PC-9 (cell line): ENCODE measurements at regions not wholly inside any gene's neighbourhood (a gene's known extent, or its start where the extent isn't known, plus 50 kb on each side); places are given as distances from the start of the nearest gene placed in this dataset.

Source experiments
- BruUV-seq: library from RNA; stranded (reverse); fragments of 400-500 nt; replicated peaks from 2 replicates; lab custom pipeline; 2021; lab: Mats Ljungman, UMichigan
- CTCF ChIA-PET: fragments of 300-600 bp; sonication (Branson Sonifier 250); formaldehyde crosslinking; loops from one replicate; lab custom pipeline; 2022; ENCODE audit warnings: antibody characterized with exemption; lab: Charles Lee
- POLR2A ChIA-PET: fragments of 300-600 bp; sonication (Branson Sonifier 250); formaldehyde crosslinking; loops from one replicate; lab custom pipeline; 2022; ENCODE audit warnings: antibody characterized with exemption; ENCODE audit not compliant: unreplicated experiment; lab: Charles Lee
- DNase-seq, 2 experiments: peaks; one replicate each; pipeline versions ENCODE4 v3.0.0 to v3.0.0-alpha.2; 2015 to 2022; ENCODE audit warnings: mixed read lengths in 1 of 2
- H2AFZ ChIP-seq: fragments of 200-600 bp; sonication (generic); 2 replicates; pipeline ENCODE4 v1.8.1; 2017; ENCODE audit warnings: antibody characterized with exemption
- H3F3A ChIP-seq: fragments of 200-600 bp; sonication (generic); 2 replicates; pipeline ENCODE4 v1.8.1; 2017; ENCODE audit warnings: antibody characterized with exemption, mild to moderate bottlenecking, low read depth; ENCODE audit not compliant: insufficient read depth
- H3K27ac ChIP-seq: fragments of 200-600 bp; sonication (generic); 2 replicates; pipeline ENCODE4 v1.6.1; 2016; ENCODE audit warnings: mixed run types
- H3K27me3 ChIP-seq: fragments of 200-600 bp; sonication (generic); 2 replicates; pipeline ENCODE4 v1.6.1; 2016; ENCODE audit warnings: low read depth, mixed run types; ENCODE audit not compliant: insufficient read depth
- H3K36me3 ChIP-seq: fragments of 200-600 bp; sonication (generic); 2 replicates; pipeline ENCODE4 v1.6.1; 2016; ENCODE audit warnings: low read depth, mixed run types
- H3K4me1 ChIP-seq: fragments of 200-600 bp; sonication (generic); replicated peaks from 2 replicates; pipeline ENCODE4 v1.6.1; 2016; ENCODE audit warnings: mixed run types; ENCODE audit not compliant: insufficient read depth
- H3K4me2 ChIP-seq: fragments of 200-600 bp; sonication (generic); 2 replicates; pipeline ENCODE4 v1.6.1; 2017; ENCODE audit warnings: mixed run types
- H3K4me3 ChIP-seq: fragments of 200-600 bp; sonication (generic); 2 replicates; pipeline ENCODE4 v1.6.1; 2016; ENCODE audit warnings: mixed run types
- H3K79me2 ChIP-seq: fragments of 200-600 bp; sonication (generic); 2 replicates; pipeline ENCODE4 v1.6.1; 2017; ENCODE audit warnings: low read depth, mixed run types
- H3K9me2 ChIP-seq: fragments of 200-600 bp; sonication (generic); 2 replicates; pipeline ENCODE4 v1.8.1; 2017; ENCODE audit warnings: mild to moderate bottlenecking; ENCODE audit not compliant: insufficient read depth
- H3K9me3 ChIP-seq: fragments of 200-600 bp; sonication (generic); 2 replicates; pipeline ENCODE4 v1.8.1; 2016; ENCODE audit warnings: low read depth; ENCODE audit not compliant: insufficient read depth
- H4K20me1 ChIP-seq: fragments of 200-600 bp; sonication (generic); 2 replicates; pipeline ENCODE4 v1.8.1; 2017; ENCODE audit not compliant: insufficient read depth
- CTCF ChIP-seq: fragments of 200-600 bp; sonication (generic); conservative IDR thresholded peaks from 2 replicates; pipeline ENCODE4 v1.6.1; 2017; ENCODE audit warnings: mixed run types, antibody characterized with exemption, mild to moderate bottlenecking, moderate library complexity
- EZH2 ChIP-seq: fragments of 200-600 bp; sonication (generic); IDR thresholded peaks from 2 replicates; pipeline ENCODE4 v1.8.0; 2017; ENCODE audit warnings: antibody characterized with exemption, low read depth
- intact Hi-C: fragments of 100-400 bp; cut with micrococcal nuclease; formaldehyde crosslinking; loops from one replicate; pipeline ENCODE4 v1.10.0; 2022; ENCODE audit not compliant: unreplicated experiment

GRCh38 chr9:79473704-79474103 is 98.1 kb upstream of the TLE4 start:
- H3K27ac ChIP-seq = no peak overlapping the region
- CTCF ChIA-PET = no interaction called here
- TF ChIP-seq EZH2 (no peak), CTCF (no peak)
- POLR2A ChIA-PET = no interaction called here
- no peaks in the 10 kb centered on the region for H3K36me3 ChIP-seq
- intact Hi-C loops = no loop called here
- no peak overlapping the region for H3K4me2 ChIP-seq
- no peaks in the 10 kb centered on the region for H3K27me3 ChIP-seq
- no peaks in the 10 kb centered on the region for H3K79me2 ChIP-seq
- no peak overlapping the region for H2AFZ ChIP-seq
- H3F3A ChIP-seq = no peaks in the 10 kb centered on the region
- no peak overlapping the region for H3K4me3 ChIP-seq
- no peaks in the 10 kb centered on the region for H3K9me2 ChIP-seq
- no peaks in the 10 kb centered on the region for H3K4me1 ChIP-seq
- no TSS peak for BruUV-seq
- H4K20me1 ChIP-seq = no peaks in the 10 kb centered on the region
- no peak for DNase-seq
- no peaks in the 10 kb centered on the region for H3K9me3 ChIP-seq

- H4K20me1 ChIP-seq = no peaks in the 10 kb centered on the region
- no TSS peak for BruUV-seq
- no peaks in the 10 kb centered on the region for H3F3A ChIP-seq
- intact Hi-C loops = no loop called here
- ChIA-PET CTCF (no interaction called here), POLR2A (no interaction called here)
- no peak for DNase-seq
- H3K27me3 ChIP-seq = no peaks in the 10 kb centered on the region
- no peaks in the 10 kb centered on the region for H3K9me3 ChIP-seq
- no peaks in the 10 kb centered on the region for H3K9me2 ChIP-seq
- H2AFZ ChIP-seq = no peak overlapping the region
- TF ChIP-seq EZH2 = no peak
- TF ChIP-seq CTCF = no peak
- H3K4me3 ChIP-seq = no peak overlapping the region
- no peak overlapping the region for H3K4me2 ChIP-seq
- no peak overlapping the region for H3K27ac ChIP-seq
- no peaks in the 10 kb centered on the region for H3K4me1 ChIP-seq
- no peaks in the 10 kb centered on the region for H3K36me3 ChIP-seq
- no peaks in the 10 kb centered on the region for H3K79me2 ChIP-seq
Observed at GRCh38 chr9:79477241-79477840, 94.4 kb upstream of the TLE4 start.

GRCh38 chr9:79477955-79478771 is 93.6 kb upstream of the TLE4 start:
- Histone ChIP-seq H3K4me3 (no peak overlapping the region), H3K4me1 (no peaks in the 10 kb centered on the region), H3K4me2 (no peak overlapping the region), H3K27ac (no peak overlapping the region), H4K20me1 (no peaks in the 10 kb centered on the region), H3K9me2 (no peaks in the 10 kb centered on the region), H3K27me3 (no peaks in the 10 kb centered on the region), H3K36me3 (no peaks in the 10 kb centered on the region), H3F3A (no peaks in the 10 kb centered on the region), H3K79me2 (no peaks in the 10 kb centered on the region), H3K9me3 (no peaks in the 10 kb centered on the region), H2AFZ (no peak overlapping the region)
- TF ChIP-seq CTCF = no peak
- TF ChIP-seq EZH2 = no peak
- no TSS peak for BruUV-seq
- DNase-seq = no peak
- CTCF ChIA-PET = no interaction called here
- intact Hi-C loops = no loop called here
- POLR2A ChIA-PET = no interaction called here
